NCI-H774 (cell line): ENCODE measurements at regions not wholly inside any gene's neighbourhood (a gene's known extent, or its start where the extent isn't known, plus 50 kb on each side); places are given as distances from the start of the nearest gene placed in this dataset.

Experiments used
- DNase-seq: peaks from one replicate; lab custom pipeline; 2025; lab: John Stamatoyannopoulos, UW

- no peak for DNase-seq
Measured at GRCh38 chr13:36750046-36750445, 69.0 kb upstream of the RFXAP start.

- DNase-seq, result no peak
Measured at GRCh38 chr13:36750461-36750860, 68.6 kb upstream of the RFXAP start.

- DNase-seq, result no peak
Measured at GRCh38 chr13:36750946-36751345, 68.1 kb upstream of the RFXAP start.

GRCh38 chr13:36752673-36753072 is 66.3 kb upstream of the RFXAP start:
- DNase-seq, result no peak

GRCh38 chr13:36753176-36753575 is 65.8 kb upstream of the RFXAP start:
- no peak for DNase-seq

GRCh38 chr13:36758345-36758744 is 60.7 kb upstream of the RFXAP start:
- peak; percentile 9 for DNase-seq

- DNase-seq, result no peak
Measured at GRCh38 chr13:36763126-36763722, 55.8 kb upstream of the RFXAP start.

- DNase-seq, result no peak
Measured at GRCh38 chr13:36764536-36764935, 54.5 kb upstream of the RFXAP start.

GRCh38 chr13:36764957-36765356 is 54.1 kb upstream of the RFXAP start:
- no peak for DNase-seq

- DNase-seq, result no peak
Measured at GRCh38 chr13:36766295-36766694, 52.7 kb upstream of the RFXAP start.

GRCh38 chr13:36767276-36767675 is 51.7 kb upstream of the RFXAP start:
- no peak for DNase-seq

- no peak for DNase-seq
Measured at GRCh38 chr13:36769126-36769525, 49.9 kb upstream of the RFXAP start.
